Motor neuron (in vitro differentiated cells): ENCODE measurements at regions not wholly inside any gene's neighbourhood (a gene's known extent, or its start where the extent isn't known, plus 50 kb on each side); places are given as distances from the start of the nearest gene placed in this dataset.

Source experiments
- ATAC-seq, 8 experiments: fragments of 200-7000 bp; cut with Tn5 transposase; replicated peaks in 6 of 8; 2 replicates each; pipeline ENCODE4 v1.8.0; 2021; ENCODE audit warnings: mild to moderate bottlenecking in 8 of 8, moderate library complexity in 8 of 8
- H3K27ac ChIP-seq, 2 donors: fragments of 250-450 bp; sonication (Bioruptor Pico); 2 replicates each; pipeline ENCODE4 v1.9.0; 2021; ENCODE audit warnings: antibody characterized with exemption in 2 of 2, mild to moderate bottlenecking in 2 of 2, moderate library complexity in 1 of 2
- H3K4me1 ChIP-seq, 2 donors: fragments of 250-450 bp; sonication (Bioruptor Pico); replicated peaks in 1 of 2; 2 replicates each; pipeline ENCODE4 v1.6.1; 2021; ENCODE audit warnings: antibody characterized with exemption in 2 of 2, mild to moderate bottlenecking in 2 of 2, moderate library complexity in 1 of 2
- H3K4me3 ChIP-seq, 5 donors: fragments of 250-450 bp; sonication (Bioruptor Pico); 2 replicates each; pipeline ENCODE4 v1.9.0; 2021; ENCODE audit warnings: antibody characterized with exemption in 5 of 5, mild to moderate bottlenecking in 5 of 5, moderate library complexity in 4 of 5
- WGBS, 10 experiments: fragments of 450-650 bp; shearing (Covaris generic); methylation state at CpG; one replicate each; pipeline ENCODE4 v1.0.0; 2022; 5-methylcytosine and 5-hydroxymethylcytosine counted together
- in situ Hi-C, 9 experiments: fragments of 400-800 bp; cut with MboI; loops; one replicate each; pipeline ENCODE4 v1.15.0; 2021; ENCODE audit warnings: low sequenced_read_pairs in 9 of 9, low pct_unique_long_range_greater_than_20kb in 2 of 9; ENCODE audit not compliant: unreplicated experiment in 9 of 9

DNA sequence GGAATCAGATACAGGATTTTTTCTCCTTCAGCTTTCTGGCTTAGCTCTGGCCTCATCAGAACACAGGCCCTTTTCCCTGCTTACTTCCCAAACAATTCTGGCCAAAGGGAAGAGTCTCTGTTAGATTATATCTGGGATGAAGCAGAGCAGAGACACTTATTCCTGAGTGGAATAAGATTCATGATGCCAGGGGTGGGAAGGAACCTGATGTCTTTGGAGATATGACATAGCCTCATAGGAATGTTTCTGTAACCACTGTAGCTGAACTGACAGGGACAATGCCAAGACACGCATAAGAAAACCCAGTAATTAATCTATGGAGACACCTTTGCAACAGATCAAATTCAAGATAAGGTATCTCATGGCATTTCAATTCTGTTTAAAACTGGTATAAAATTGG lies 177.1 kb upstream of the RAG2 start:
- WGBS, 10 experiments: 10 to 100% (median 92%) methylated on average over 1 of the region's 1 CpG; no CpG with 5 or more reads in 2 of the 10 experiments
- Histone ChIP-seq H3K27ac (no peak overlapping the region), H3K4me3 (no peak overlapping the region), H3K4me1 (no peaks in the 10 kb centered on the region)
- in situ Hi-C loops: no loop called here
- ATAC-seq: peak in 2 of 8 experiments; percentile 56 to 58

DNA sequence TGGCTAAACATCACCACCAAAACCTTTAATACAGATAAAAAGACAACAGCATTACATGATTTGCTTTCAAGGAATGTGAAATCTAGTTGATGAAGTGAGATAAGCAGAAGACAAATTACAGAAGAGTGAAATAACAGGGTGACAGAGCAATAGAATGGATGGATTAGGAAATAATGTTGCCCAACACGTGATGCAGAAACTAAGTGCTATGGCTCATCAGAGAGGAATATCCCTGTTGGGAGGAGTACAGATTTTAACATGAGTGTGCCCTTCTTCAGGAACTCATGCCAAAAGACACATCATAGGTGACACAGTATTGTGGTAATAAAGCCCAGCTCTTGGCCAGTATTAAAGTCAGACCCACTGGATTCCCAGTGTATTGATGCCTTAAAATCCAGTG lies 176.6 kb upstream of the RAG2 start:
- 0 to 89% (median 0%) methylated on average over 1 of the region's 1 CpG; no CpG with 5 or more reads in 2 of the 10 experiments for WGBS, 10 experiments
- Histone ChIP-seq H3K27ac (no peak overlapping the region), H3K4me1 (no peaks in the 10 kb centered on the region), H3K4me3 (no peak overlapping the region)
- in situ Hi-C loops: loop anchor here in 1 of 9 experiments (25.0 kb wide), 1 partner anchor 212 kb away; the partner anchor contains the start of gene RAG1
- ATAC-seq: peak in 2 of 8 experiments; percentile 87 to 88

DNA sequence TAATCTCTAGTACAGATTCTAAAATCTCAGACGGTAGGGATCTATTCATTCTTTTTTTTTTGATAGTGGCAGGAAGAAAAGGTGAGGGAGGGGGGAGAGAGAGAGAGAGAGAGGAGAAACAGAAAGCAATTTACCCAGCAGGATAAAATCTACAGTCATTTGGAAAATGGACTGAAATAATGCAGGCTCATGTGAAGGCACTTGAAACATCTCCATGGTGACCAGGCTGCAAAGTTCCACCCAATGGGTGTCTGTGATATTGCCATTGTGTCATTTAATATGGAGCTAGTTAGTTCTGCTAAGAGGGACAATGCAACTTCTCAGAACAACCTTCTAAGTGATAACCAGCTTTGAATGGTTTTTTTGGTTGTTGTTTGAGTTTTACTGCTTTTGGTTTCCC lies 165.2 kb upstream of the RAG2 start:
- H3K4me1 ChIP-seq: no peaks in the 10 kb centered on the region
- WGBS, 10 experiments: 0 to 75% (median 7%) methylated on average over 1 of the region's 1 CpG; no CpG with 5 or more reads in 1 of the 10 experiments
- H3K4me3 ChIP-seq: no peak overlapping the region
- H3K27ac ChIP-seq: no peak overlapping the region
- peak in 2 of 8 experiments; percentile 86 for ATAC-seq
- in situ Hi-C loops: loop anchor here in 1 of 9 experiments (25.0 kb wide), 1 partner anchor 201 kb away; the partner anchor contains the start of gene RAG1

DNA sequence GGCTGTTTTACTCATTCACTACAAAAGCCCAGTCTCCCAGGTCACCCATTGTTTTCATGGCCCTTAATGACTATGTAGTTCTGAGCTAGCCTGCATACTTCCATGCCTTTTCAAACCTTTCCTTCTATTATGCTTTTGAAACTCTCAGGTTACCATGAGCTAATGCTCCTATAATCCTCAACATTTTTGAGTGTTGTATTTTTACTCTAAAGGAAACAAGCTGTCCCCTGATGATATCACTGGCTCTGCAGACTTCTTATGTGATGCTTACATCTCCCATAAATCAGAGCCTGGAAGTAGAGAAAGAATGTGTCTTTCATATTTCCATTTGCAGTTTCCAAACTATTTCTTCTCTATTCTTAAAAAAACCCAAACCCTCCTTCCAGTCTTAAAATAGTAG lies 159.0 kb upstream of the RAG2 start:
- in situ Hi-C loops: loop anchor here in 1 of 9 experiments (25.0 kb wide), 1 partner anchor 195 kb away; the partner anchor contains the start of gene RAG1
- H3K4me3 ChIP-seq: no peak overlapping the region
- no peak for ATAC-seq
- H3K27ac ChIP-seq: no peak overlapping the region
- H3K4me1 ChIP-seq: no peaks in the 10 kb centered on the region

DNA sequence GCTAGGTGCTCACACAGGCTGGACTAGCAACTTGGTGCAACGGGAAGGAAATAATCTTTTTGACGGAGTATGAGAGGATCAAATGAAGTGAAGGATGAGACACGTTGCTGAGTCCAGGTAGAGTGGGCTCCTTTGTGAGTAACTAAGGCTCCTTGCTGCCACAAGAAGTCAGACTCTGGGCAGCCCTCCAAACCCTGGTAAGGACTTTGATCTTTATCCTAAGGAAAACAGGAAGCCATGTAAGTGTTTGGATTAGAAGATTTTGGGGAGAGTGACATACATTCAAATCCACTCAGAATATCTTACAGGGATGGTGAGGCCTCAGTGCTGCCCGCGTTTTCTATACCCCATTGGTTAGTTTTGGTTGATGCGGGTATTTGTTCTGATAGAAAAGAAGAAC lies 155.9 kb upstream of the RAG2 start:
- in situ Hi-C loops: loop anchor here in 1 of 9 experiments (25.0 kb wide), 1 partner anchor 192 kb away; the partner anchor contains the start of gene RAG1
- WGBS, 10 experiments: 14 to 100% (median 96%) methylated on average over 1 to 6 of the region's 6 CpGs; no CpG with 5 or more reads in 1 of the 10 experiments

DNA sequence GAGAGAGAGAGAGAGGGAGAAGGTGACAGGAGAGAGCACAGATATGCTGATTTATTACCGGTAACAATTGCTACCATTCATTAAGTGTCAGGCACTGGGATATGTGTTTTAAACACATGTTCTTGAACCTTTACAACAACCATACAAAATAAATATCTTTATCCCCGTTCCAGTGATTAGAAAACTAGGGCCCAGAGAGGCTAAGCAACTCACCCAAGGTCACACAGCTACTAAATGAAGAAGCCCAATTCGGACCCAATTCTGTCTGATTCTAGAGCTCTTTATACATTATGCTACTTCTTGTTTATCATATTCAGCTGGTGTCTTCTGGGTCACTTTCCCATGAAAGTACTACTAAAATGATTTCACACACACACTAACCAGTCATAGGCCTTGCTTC lies 154.0 kb upstream of the RAG2 start:
- in situ Hi-C loops: loop anchor here in 1 of 9 experiments (25.0 kb wide), 1 partner anchor 190 kb away; the partner anchor contains the start of gene RAG1
- no peak overlapping the region for H3K27ac ChIP-seq
- H3K4me3 ChIP-seq: no peak overlapping the region
- no peaks in the 10 kb centered on the region for H3K4me1 ChIP-seq
- ATAC-seq: no peak
- WGBS, 10 experiments: 0 to 94% (median 65%) methylated on average over 1 to 3 of the region's 3 CpGs; no CpG with 5 or more reads in 1 of the 10 experiments

More for the DNA sequence above, 155.9 kb upstream of the RAG2 start:
- ATAC-seq: no peak
- Histone ChIP-seq H3K4me1 (no peaks in the 10 kb centered on the region), H3K4me3 (no peak overlapping the region), H3K27ac (no peak overlapping the region)

DNA sequence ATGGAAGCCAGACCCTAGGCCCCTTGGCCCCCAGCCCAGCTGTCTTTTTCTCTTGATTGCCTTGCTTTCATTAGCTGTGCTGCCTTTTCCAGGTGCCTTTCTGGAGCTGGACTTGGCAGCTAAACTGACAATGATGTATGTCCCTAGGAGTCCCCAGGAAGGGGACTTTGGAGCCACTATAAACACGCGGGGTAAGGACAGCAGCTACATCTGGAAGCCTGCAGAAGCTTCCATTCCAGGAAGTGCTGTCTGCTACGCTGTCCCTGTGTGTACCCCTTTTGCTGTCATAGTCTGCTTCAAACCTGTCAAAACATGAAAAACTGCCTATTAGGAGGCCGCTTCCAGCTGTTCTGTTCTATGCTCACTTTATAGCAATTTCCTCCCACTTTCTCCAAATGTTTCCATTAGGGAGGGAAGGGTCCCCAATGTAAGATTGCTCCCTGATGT lies 153.3 kb upstream of the RAG2 start:
- Histone ChIP-seq H3K4me3 (no peak overlapping the region), H3K27ac (no peak overlapping the region), H3K4me1 (no peaks in the 10 kb centered on the region)
- 0 to 73% (median 35%) methylated on average over 2 to 4 of the region's 4 CpGs; no CpG with 5 or more reads in 5 of the 10 experiments for WGBS, 10 experiments
- ATAC-seq: peak in 3 of 8 experiments; percentile 34 to 88 (median 83)
- in situ Hi-C loops: loop anchor here in 1 of 9 experiments (25.0 kb wide), 1 partner anchor 189 kb away; the partner anchor contains the start of gene RAG1

DNA sequence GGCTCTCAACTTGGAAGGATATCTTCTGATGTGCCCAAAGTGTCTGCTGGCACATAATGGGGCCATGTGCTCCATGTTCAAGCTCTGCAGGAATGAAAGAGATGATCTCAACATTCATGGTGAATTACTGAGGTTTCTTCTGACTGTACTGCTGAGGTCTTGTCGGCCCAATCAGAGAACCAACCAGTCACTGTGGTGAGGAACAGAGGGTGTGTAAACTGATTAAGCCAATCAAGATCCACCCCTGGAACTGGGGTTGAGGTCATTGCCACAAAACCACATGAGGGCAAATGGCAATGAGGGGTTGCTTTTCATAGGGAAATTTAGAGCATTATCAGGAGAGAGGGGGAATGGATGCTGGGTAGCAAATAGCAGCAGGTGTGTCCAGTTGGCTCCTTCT lies 152.3 kb upstream of the RAG2 start:
- WGBS, 10 experiments: 0 to 71% (median 54%) methylated on average over 1 of the region's 1 CpG; no CpG with 5 or more reads in 6 of the 10 experiments
- Histone ChIP-seq H3K4me1 (no peaks in the 10 kb centered on the region), H3K4me3 (no peak overlapping the region), H3K27ac (no peak overlapping the region)
- in situ Hi-C loops: loop anchor here in 1 of 9 experiments (25.0 kb wide), 1 partner anchor 188 kb away; the partner anchor contains the start of gene RAG1
- ATAC-seq: no peak

DNA sequence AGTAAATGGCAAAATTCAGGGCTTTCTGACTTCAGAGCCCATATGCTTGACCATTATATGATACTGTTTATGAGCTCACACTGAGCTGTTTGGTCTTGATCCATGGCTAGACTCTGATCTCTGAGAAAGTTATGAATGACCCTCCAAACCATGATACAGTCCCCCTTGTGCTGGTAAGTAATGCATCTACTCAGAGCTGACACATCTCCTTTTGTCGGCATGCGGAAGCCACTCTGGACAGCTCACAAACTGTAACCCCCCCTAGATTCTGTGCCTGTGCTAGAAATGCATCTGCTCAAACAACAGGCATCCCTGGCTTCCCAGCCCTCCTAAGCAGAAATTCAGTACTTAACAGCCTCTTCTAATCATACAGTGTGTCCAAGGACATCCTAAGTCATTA lies 150.8 kb upstream of the RAG2 start:
- WGBS, 10 experiments: 100% methylated on average over 2 of the region's 2 CpGs; no CpG with 5 or more reads in 9 of the 10 experiments
- Histone ChIP-seq H3K4me3 (no peak overlapping the region), H3K4me1 (no peaks in the 10 kb centered on the region), H3K27ac (no peak overlapping the region)
- ATAC-seq: no peak
- in situ Hi-C loops: loop anchor here in 2 of 9 experiments (10.0 to 25.0 kb wide), 2 partner anchors 54 to 187 kb away; partner anchors contain the start of gene RAG1 (in 1 of the 2)

DNA sequence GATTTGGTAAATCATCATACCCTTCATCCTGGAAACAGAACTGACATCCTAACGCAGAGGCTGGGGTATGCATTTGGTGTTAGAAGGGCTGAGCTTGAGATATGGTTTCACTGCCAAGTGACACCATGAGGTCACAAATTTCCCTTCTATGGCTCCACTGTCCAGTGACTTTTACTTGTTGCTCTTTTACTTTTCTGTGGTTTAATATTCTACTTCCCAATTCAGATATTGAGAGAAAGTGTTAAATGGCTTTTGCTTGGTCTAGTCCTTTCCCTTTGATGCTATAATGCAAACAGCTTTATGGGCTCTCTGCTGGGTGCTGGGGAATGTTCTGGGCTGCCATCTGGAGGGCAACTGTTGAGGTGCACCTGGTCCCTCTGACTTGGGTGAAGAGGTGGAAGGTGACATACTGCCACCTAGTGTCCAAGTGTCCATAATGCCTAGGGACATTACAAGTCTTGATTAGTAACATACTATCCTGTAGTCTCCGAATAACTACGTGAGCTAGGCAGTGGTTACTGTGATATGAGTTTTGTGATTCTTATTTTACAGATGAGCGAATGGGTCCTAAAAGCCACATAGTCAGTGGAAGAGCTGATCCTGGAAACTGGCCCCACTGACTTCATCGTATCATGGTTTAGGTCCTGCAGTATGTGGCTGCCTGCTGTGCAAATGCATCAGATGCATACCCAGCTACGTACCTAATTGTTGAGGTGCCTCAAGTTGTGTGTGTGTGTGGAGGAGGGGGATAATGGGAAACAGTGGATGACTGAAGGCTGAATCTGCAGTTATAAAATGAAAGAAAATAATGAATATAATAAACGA lies 149.1 kb upstream of the RAG2 start:
- in situ Hi-C loops: loop anchor here in 2 of 9 experiments (10.0 to 25.0 kb wide), 2 partner anchors 52 to 185 kb away; partner anchors contain the start of gene RAG1 (in 1 of the 2)
- Histone ChIP-seq H3K4me3 (no peak overlapping the region), H3K27ac (no peak overlapping the region), H3K4me1 (no peaks in the 10 kb centered on the region)
- WGBS, 10 experiments: 13 to 83% (median 37%) methylated on average over 1 to 7 of the region's 7 CpGs; no CpG with 5 or more reads in 1 of the 10 experiments
- ATAC-seq: peak; percentile 86 to 100 (median 98)

DNA sequence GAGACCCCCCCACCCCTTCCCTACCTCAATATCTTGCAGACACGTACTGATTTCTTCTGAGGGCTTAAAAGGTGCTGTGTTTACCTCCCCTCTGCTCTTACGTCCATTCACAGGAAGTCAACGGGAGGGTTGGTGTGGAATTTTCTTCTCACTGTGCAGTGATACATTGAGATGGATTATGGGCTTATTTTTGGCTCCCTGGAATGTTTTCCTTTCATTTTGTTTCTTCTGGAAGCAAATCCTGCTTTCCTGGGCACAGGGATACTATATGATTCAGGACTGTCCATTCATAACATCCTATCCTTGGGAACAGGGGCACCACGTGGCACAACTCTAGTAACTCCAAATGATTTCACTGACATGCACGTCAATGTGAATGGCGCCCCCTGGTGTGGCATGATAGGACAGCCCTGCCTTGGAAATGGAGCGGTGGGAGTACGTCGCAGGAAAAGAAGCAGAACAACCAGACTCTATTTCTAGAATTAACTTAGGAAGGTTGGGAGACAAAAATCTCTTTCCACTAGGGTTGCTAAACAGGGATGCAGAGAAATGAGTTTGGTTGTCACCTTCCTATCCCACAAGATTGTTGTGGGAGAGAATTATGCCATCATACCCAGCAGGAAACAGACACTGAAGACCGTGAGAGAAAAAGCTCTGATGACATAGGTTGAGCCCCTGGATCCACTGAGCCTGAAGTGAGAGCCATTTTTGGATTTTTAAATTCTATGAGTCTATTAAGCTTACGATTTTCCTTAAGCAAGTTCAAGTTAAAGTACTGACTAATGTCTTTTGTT lies 146.5 kb upstream of the RAG2 start:
- WGBS, 10 experiments: 10 to 93% (median 67%) methylated on average over 1 to 9 of the region's 11 CpGs
- peak in 5 of 8 experiments; percentile 39 to 77 (median 54) for ATAC-seq
- H3K4me1 ChIP-seq: no peaks in the 10 kb centered on the region
- no peak overlapping the region for H3K27ac ChIP-seq
- in situ Hi-C loops: loop anchor here in 2 of 9 experiments (10.0 to 25.0 kb wide), 2 partner anchors 50 to 182 kb away; partner anchors contain the start of gene RAG1 (in 1 of the 2)
- no peak overlapping the region for H3K4me3 ChIP-seq

DNA sequence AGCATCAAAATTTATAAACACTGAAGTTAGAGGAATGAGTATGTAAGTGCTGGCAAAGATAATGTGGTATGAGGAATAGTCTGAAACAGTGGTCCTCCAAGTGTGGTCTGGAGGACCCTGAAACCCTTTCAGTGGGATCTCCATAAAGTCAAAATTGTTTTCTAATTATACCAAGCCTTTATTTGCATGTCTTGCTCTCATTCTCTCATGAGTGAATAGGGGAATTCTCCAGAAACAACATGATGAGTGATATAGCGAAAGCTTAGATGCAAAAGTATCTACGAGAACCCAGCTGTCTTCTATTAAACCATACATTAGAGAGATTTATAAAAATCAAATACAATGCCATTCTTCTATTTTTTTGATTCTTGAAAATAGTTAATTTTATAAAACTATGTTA lies 145.0 kb upstream of the RAG2 start:
- WGBS, 10 experiments: 12 to 100% (median 89%) methylated on average over 1 to 2 of the region's 2 CpGs; no CpG with 5 or more reads in 1 of the 10 experiments
- Histone ChIP-seq H3K27ac (no peak overlapping the region), H3K4me3 (no peak overlapping the region), H3K4me1 (no peaks in the 10 kb centered on the region)
- in situ Hi-C loops: loop anchor here in 2 of 9 experiments (10.0 to 25.0 kb wide), 2 partner anchors 48 to 181 kb away; partner anchors contain the start of gene RAG1 (in 1 of the 2)
- no peak for ATAC-seq
